GM12878 (cell line): ENCODE measurements at regions not wholly inside any gene's neighbourhood (a gene's known extent, or its start where the extent isn't known, plus 50 kb on each side); places are given as distances from the start of the nearest gene placed in this dataset.

Source experiments
- ATAC-seq: fragments of 200-7000 bp; cut with Tn5 transposase; 3 replicates; pipeline ENCODE4 v1.9.1; 2020; ENCODE audit warnings: mild to moderate bottlenecking, moderate library complexity
- BruUV-seq: library from RNA; stranded (reverse); fragments of 400-500 nt; replicated peaks from 2 replicates; lab custom pipeline; 2021; lab: Mats Ljungman, UMichigan
- CTCF ChIA-PET: fragments of 300-600 bp; sonication (Branson Sonifier 250); formaldehyde crosslinking; extraction: SDS; loops from one replicate; lab custom pipeline; 2021; ENCODE audit warnings: inconsistent platforms; lab: Yijun Ruan, JAX
- POLR2A ChIA-PET: fragments of 350-600 bp; formaldehyde crosslinking; extraction: SDS; loops from one replicate; lab custom pipeline; 2021; ENCODE audit warnings: inconsistent platforms; lab: Charles Lee
- RAD21 ChIA-PET: fragments of 300-600 bp; sonication (Branson Sonifier 250); formaldehyde crosslinking; loops from one replicate; lab custom pipeline; 2023; ENCODE audit warnings: antibody characterized with exemption; ENCODE audit not compliant: unreplicated experiment; lab: Charles Lee
- SMC1A ChIA-PET: fragments of 300-600 bp; sonication (Branson Sonifier 250); formaldehyde crosslinking; loops from one replicate; lab custom pipeline; 2023; ENCODE audit not compliant: unreplicated experiment, uncharacterized antibody; lab: Charles Lee
- DNase-seq: peaks from one replicate; pipeline ENCODE4 v3.0.0-alpha.2; 2011; ENCODE audit warnings: low read depth, low spot score
- FAIRE-seq: peaks from 3 replicates; lab custom pipeline; 2011; peaks lifted over from hg19 to GRCh38; lab: Jason Lieb, UNC
- H2AFZ ChIP-seq: 2 replicates; pipeline ENCODE4 v1.6.0; 2011; ENCODE audit warnings: low read depth, low read length, control low read depth; ENCODE audit not compliant: control insufficient read depth
- H3K27ac ChIP-seq: 2 replicates; pipeline ENCODE4 v1.5.1; 2011; ENCODE audit warnings: control low read depth; ENCODE audit not compliant: control insufficient read depth, insufficient read depth
- H3K27me3 ChIP-seq, 2 experiments: replicated peaks in 1 of 2; 2 replicates each; pipeline versions ENCODE4 v1.6.0 to v1.6.1; 2011; ENCODE audit warnings: low read length in 1 of 2; ENCODE audit not compliant: control insufficient read depth in 2 of 2, insufficient read depth in 2 of 2
- H3K36me3 ChIP-seq, 2 experiments: 2 replicates each; pipeline ENCODE4 v1.5.1; 2011; ENCODE audit warnings: low read length in 1 of 2; ENCODE audit not compliant: control insufficient read depth in 2 of 2, insufficient read depth in 2 of 2
- H3K4me1 ChIP-seq: 2 replicates; pipeline ENCODE4 v1.6.1; 2011; ENCODE audit warnings: mild to moderate bottlenecking, low read length, moderate library complexity, mixed read lengths; ENCODE audit not compliant: control insufficient read depth, insufficient read depth
- H3K4me2 ChIP-seq: 2 replicates; pipeline ENCODE4 v1.6.0; 2011; ENCODE audit warnings: control low read depth; ENCODE audit not compliant: control insufficient read depth, insufficient read depth
- H3K4me3 ChIP-seq: fragments of 200-600 bp; sonication (generic); 2 replicates; pipeline ENCODE4 v1.5.1; 2016
- H3K79me2 ChIP-seq: 2 replicates; pipeline ENCODE4 v1.6.0; 2011; ENCODE audit warnings: low read length; ENCODE audit not compliant: control insufficient read depth, insufficient read depth
- H3K9ac ChIP-seq: 2 replicates; pipeline ENCODE4 v1.8.0; 2011; ENCODE audit warnings: low read length, control low read depth, mixed read lengths; ENCODE audit not compliant: control insufficient read depth, insufficient read depth
- H3K9me3 ChIP-seq: replicated peaks from 3 replicates; pipeline ENCODE4 v1.5.1; 2011; ENCODE audit warnings: mild to moderate bottlenecking, low read length; ENCODE audit not compliant: control insufficient read depth, insufficient read depth
- H4K20me1 ChIP-seq: 2 replicates; pipeline ENCODE4 v1.6.0; 2011; ENCODE audit not compliant: control insufficient read depth, insufficient read depth
- CBFB ChIP-seq: IDR thresholded peaks from 2 replicates; pipeline ENCODE4 v1.6.1; 2016; ENCODE audit warnings: antibody characterized with exemption, low read depth
- EGR1 ChIP-seq, 2 experiments: IDR thresholded peaks; 1 replicate in 1 of 2; 2 replicates in 1 of 2; pipeline ENCODE4 v1.6.1; 2011 to 2012; ENCODE audit warnings: low read depth in 2 of 2, low read length in 2 of 2, borderline replicate concordance in 1 of 2, mild to moderate bottlenecking in 1 of 2, moderate library complexity in 1 of 2
- EP300 ChIP-seq, 2 experiments: fragments of 150-350 bp in 1 of 2; IDR thresholded peaks; 2 replicates each; pipeline ENCODE4 v1.6.1; 2011 to 2012; ENCODE audit warnings: low read depth in 2 of 2, low read length in 2 of 2, borderline replicate concordance in 1 of 2, improper control_type of control experiment in 1 of 2, inconsistent platforms in 1 of 2; ENCODE audit not compliant: control insufficient read depth in 1 of 2
- FOS ChIP-seq: IDR thresholded peaks from 3 replicates; pipeline ENCODE4 v1.6.1; 2011; ENCODE audit warnings: borderline replicate concordance; ENCODE audit not compliant: insufficient read length; ENCODE audit errors: extremely low read depth
- MYB ChIP-seq: fragments of 150-350 bp; IDR thresholded peaks from 2 replicates; pipeline ENCODE4 v1.6.1; 2014; ENCODE audit warnings: mild to moderate bottlenecking, low read depth, low read length, borderline replicate concordance
- MYC ChIP-seq: IDR thresholded peaks from 2 replicates; pipeline ENCODE4 v1.6.1; 2011; ENCODE audit warnings: mild to moderate bottlenecking, low read length, moderate library complexity, inconsistent platforms; ENCODE audit not compliant: insufficient read depth, insufficient replicate concordance, insufficient read length, severe bottlenecking
- NBN ChIP-seq: fragments of 450-650 bp; IDR thresholded peaks from 2 replicates; pipeline ENCODE4 v1.6.1; 2016
- RCOR1 ChIP-seq: conservative IDR thresholded peaks from 2 replicates; pipeline ENCODE4 v1.6.1; 2012; ENCODE audit warnings: low read depth, low read length, improper control_type of control experiment
- SREBF1 ChIP-seq: IDR thresholded peaks from 2 replicates; pipeline ENCODE4 v1.6.1; 2012; ENCODE audit warnings: mild to moderate bottlenecking, low read length
- SRF ChIP-seq, 2 experiments: IDR thresholded peaks; 2 replicates each; pipeline ENCODE4 v1.6.1; 2011; ENCODE audit warnings: low read depth in 2 of 2, low read length in 2 of 2, mild to moderate bottlenecking in 1 of 2, moderate library complexity in 1 of 2
- YY1 ChIP-seq: IDR thresholded peaks from 2 replicates; pipeline ENCODE4 v1.6.1; 2011; ENCODE audit warnings: low read depth, mild to moderate bottlenecking, low read length
- ZNF24 ChIP-seq: fragments of 450-650 bp; IDR thresholded peaks from 2 replicates; pipeline ENCODE4 v1.6.1; 2017; ENCODE audit warnings: antibody characterized with exemption, mild to moderate bottlenecking
- WGBS: methylation state at CpG from one replicate; pipeline ENCODE4 v1.1.6; 2016; ENCODE audit warnings: low lambda C conversion rate; ENCODE audit not compliant: insufficient replicate concordance, insufficient coverage; ENCODE audit errors: missing lambda C conversion rate; 5-methylcytosine and 5-hydroxymethylcytosine counted together
- in situ Hi-C: fragments of 300-500 bp; cut with MboI; formaldehyde crosslinking; loops from 9 replicates; pipeline ENCODE4 v1.14.3; 2018; ENCODE audit warnings: mixed read lengths
- intact Hi-C: fragments of 100-400 bp; cut with micrococcal nuclease; formaldehyde crosslinking; loops from one replicate; pipeline ENCODE4 v1.14.2; 2022; ENCODE audit not compliant: unreplicated experiment
- TF ChIP-seq, protein P1 (sequence below): fragments of 450-650 bp; IDR thresholded peaks from 2 replicates; pipeline ENCODE4 v1.6.1; 2016; ENCODE audit warnings: mild to moderate bottlenecking, moderate library complexity, borderline replicate concordance
- TF ChIP-seq, protein P2 (sequence below): IDR thresholded peaks from 2 replicates; pipeline ENCODE4 v1.6.1; 2011; ENCODE audit warnings: borderline replicate concordance, low read depth, mild to moderate bottlenecking, moderate library complexity, low read length; ENCODE audit not compliant: insufficient read depth, poor library complexity, severe bottlenecking

DNA sequence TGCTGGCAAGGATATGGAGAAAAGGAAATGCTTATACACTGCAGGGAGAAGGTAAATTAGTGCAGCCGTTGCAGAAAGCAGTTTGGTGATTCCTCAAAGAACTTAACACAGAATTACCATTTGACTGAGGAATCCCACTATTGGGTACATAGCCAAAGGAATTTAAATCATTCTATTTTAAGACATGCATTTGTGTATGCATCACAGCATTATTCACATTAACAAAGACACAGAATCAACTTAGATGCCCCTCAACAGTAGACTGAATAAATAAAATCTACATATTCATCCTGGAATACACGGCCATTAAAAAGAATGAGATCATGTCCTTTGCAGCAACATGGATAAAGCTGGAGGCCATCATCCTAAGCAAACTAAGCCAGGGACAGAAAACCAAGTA lies 510.1 kb upstream of the CDH9 start:
- Histone ChIP-seq H3K79me2 (no peaks in the 10 kb centered on the region), H3K27ac (no peak overlapping the region), H4K20me1 (no peaks in the 10 kb centered on the region), H3K27me3 (no peaks in the 10 kb centered on the region), H3K4me2 (no peak overlapping the region), H3K9ac (no peak overlapping the region), H3K4me3 (no peak overlapping the region), H3K4me1 (no peaks in the 10 kb centered on the region), H2AFZ (no peak overlapping the region)
- in situ Hi-C loops, result no loop called here
- RAD21 ChIA-PET, result no interaction called here
- no TSS peak for BruUV-seq
- no peak for DNase-seq
- intact Hi-C loops, result no loop called here
- CTCF ChIA-PET, result no interaction called here
- POLR2A ChIA-PET, result no interaction called here
- TF ChIP-seq EGR1 (IDR thresholded peaks at IDR 0.05; ENCODE audit: borderline replicate concordance in 1 of 2, low read depth in 2 of 2, low read length in 2 of 2), result no peak
- no peak for TF ChIP-seq NBN
- TF ChIP-seq MYB, result no peak
- no peak for TF ChIP-seq ZNF24
- TF ChIP-seq RCOR1, result no peak
- no peak for TF ChIP-seq YY1
- TF ChIP-seq, protein P1, sequence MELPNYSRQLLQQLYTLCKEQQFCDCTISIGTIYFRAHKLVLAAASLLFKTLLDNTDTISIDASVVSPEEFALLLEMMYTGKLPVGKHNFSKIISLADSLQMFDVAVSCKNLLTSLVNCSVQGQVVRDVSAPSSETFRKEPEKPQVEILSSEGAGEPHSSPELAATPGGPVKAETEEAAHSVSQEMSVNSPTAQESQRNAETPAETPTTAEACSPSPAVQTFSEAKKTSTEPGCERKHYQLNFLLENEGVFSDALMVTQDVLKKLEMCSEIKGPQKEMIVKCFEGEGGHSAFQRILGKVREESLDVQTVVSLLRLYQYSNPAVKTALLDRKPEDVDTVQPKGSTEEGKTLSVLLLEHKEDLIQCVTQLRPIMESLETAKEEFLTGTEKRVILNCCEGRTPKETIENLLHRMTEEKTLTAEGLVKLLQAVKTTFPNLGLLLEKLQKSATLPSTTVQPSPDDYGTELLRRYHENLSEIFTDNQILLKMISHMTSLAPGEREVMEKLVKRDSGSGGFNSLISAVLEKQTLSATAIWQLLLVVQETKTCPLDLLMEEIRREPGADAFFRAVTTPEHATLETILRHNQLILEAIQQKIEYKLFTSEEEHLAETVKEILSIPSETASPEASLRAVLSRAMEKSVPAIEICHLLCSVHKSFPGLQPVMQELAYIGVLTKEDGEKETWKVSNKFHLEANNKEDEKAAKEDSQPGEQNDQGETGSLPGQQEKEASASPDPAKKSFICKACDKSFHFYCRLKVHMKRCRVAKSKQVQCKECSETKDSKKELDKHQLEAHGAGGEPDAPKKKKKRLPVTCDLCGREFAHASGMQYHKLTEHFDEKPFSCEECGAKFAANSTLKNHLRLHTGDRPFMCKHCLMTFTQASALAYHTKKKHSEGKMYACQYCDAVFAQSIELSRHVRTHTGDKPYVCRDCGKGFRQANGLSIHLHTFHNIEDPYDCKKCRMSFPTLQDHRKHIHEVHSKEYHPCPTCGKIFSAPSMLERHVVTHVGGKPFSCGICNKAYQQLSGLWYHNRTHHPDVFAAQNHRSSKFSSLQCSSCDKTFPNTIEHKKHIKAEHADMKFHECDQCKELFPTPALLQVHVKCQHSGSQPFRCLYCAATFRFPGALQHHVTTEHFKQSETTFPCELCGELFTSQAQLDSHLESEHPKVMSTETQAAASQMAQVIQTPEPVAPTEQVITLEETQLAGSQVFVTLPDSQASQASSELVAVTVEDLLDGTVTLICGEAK, result no peak
- TF ChIP-seq, protein P2, sequence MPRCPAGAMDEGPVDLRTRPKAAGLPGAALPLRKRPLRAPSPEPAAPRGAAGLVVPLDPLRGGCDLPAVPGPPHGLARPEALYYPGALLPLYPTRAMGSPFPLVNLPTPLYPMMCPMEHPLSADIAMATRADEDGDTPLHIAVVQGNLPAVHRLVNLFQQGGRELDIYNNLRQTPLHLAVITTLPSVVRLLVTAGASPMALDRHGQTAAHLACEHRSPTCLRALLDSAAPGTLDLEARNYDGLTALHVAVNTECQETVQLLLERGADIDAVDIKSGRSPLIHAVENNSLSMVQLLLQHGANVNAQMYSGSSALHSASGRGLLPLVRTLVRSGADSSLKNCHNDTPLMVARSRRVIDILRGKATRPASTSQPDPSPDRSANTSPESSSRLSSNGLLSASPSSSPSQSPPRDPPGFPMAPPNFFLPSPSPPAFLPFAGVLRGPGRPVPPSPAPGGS, result no peak
- TF ChIP-seq FOS, result no peak
- no peak for TF ChIP-seq SRF (IDR thresholded peaks at IDR 0.05; ENCODE audit: low read depth in 2 of 2, low read length in 2 of 2)
- TF ChIP-seq CBFB, result no peak
- TF ChIP-seq EP300 (IDR thresholded peaks at IDR 0.05; ENCODE audit: borderline replicate concordance in 1 of 2, control insufficient read depth in 1 of 2, low read depth in 2 of 2, low read length in 2 of 2), result no peak
- no peak for TF ChIP-seq SREBF1
- no peak for TF ChIP-seq MYC
- TF ChIP-seq, all 136 proteins: peak for 0
- Histone ChIP-seq H3K36me3 (no peaks in the 10 kb centered on the region), H3K9me3 (no peaks in the 10 kb centered on the region)
- SMC1A ChIA-PET, result interaction anchor here (0.6 kb wide), 1 partner anchor 192 kb away, joined by 3 read pairs; no protein-coding TSS in a partner anchor
- FAIRE-seq (no peak), ATAC-seq (no peak)
- WGBS, result 0% methylated on average over 2 of the region's 2 CpGs
